ENCODE measurements at regions not wholly inside any gene's neighbourhood (a gene's known extent, or its start where the extent isn't known, plus 50 kb on each side); places are given as distances from the start of the nearest gene placed in this dataset.

- no peaks in the 10 kb centered on the region for H3K36me3 ChIP-seq (ENCODE audit: control insufficient read depth in 2 of 2, extremely low read depth in 1 of 2, insufficient read depth in 2 of 2, low read length in 2 of 2)
- H3K4me2 ChIP-seq (ENCODE audit: control insufficient read depth, extremely low read depth, insufficient read depth, low read depth, low read length) = no peak overlapping the region
- no peaks in the 10 kb centered on the region for H3K9me1 ChIP-seq (ENCODE audit: control insufficient read depth, extremely low read depth, insufficient read depth, low read length)
- dilution Hi-C loops (cut with MboI; ENCODE audit: extremely low pct_ligation_motif_present, low sequenced_read_pairs) = no loop called here
- no peaks in the 10 kb centered on the region for H3K27me3 ChIP-seq (ENCODE audit: control insufficient read depth, extremely low read depth, insufficient read depth, low read length)
- H3K79me2 ChIP-seq (ENCODE audit: control insufficient read depth, insufficient read depth, low read length) = no peaks in the 10 kb centered on the region
- no peak overlapping the region for H3K9ac ChIP-seq (ENCODE audit: control insufficient read depth, extremely low read depth, insufficient read depth, low read length)
- no peak overlapping the region for H2AFZ ChIP-seq (ENCODE audit: control insufficient read depth, low read length)
- FAIRE-seq (no peak), DNase-seq (ENCODE audit: low read depth, low spot score) (no peak)
- TF ChIP-seq EZH2 (IDR thresholded peaks at IDR 0.05; ENCODE audit: low read length) = no peak
- TF ChIP-seq CTCF (optimal IDR thresholded peaks at IDR 0.05 in 1 of 3, IDR thresholded peaks at IDR 0.05 in 1 of 3, conservative IDR thresholded peaks at IDR 0.05 in 1 of 3; ENCODE audit: extremely low read depth in 1 of 3, insufficient read depth in 2 of 3, low read length in 3 of 3) = no peak
- H3K27ac ChIP-seq (ENCODE audit: control insufficient read depth, insufficient read depth, low read length) = no peak overlapping the region
- H3K4me1 ChIP-seq (ENCODE audit: control insufficient read depth, extremely low read depth, insufficient read depth, low read length) = peaks cover 2% of the 10 kb centered on the region
- H4K20me1 ChIP-seq (ENCODE audit: control insufficient read depth, extremely low read depth, insufficient read depth, low read length) = no peaks in the 10 kb centered on the region
- no peaks in the 10 kb centered on the region for H3K9me3 ChIP-seq (ENCODE audit: control insufficient read depth, low read depth, low read length)
- H3K4me3 ChIP-seq (ENCODE audit: control insufficient read depth in 2 of 3, extremely low read depth in 1 of 3, insufficient read depth in 2 of 3, low read depth in 1 of 3, low read length in 3 of 3) = no peak overlapping the region
These were observed 87.0 kb downstream of the GLUL start for GRCh38 chr1:182304627-182305026.

- no peak overlapping the region for H3K27ac ChIP-seq (ENCODE audit: control insufficient read depth, insufficient read depth, low read length)
- no peaks in the 10 kb centered on the region for H4K20me1 ChIP-seq (ENCODE audit: control insufficient read depth, extremely low read depth, insufficient read depth, low read length)
- H3K79me2 ChIP-seq (ENCODE audit: control insufficient read depth, insufficient read depth, low read length) = no peaks in the 10 kb centered on the region
- dilution Hi-C loops (cut with MboI; ENCODE audit: extremely low pct_ligation_motif_present, low sequenced_read_pairs) = no loop called here
- H3K36me3 ChIP-seq (ENCODE audit: control insufficient read depth in 2 of 2, extremely low read depth in 1 of 2, insufficient read depth in 2 of 2, low read length in 2 of 2) = no peaks in the 10 kb centered on the region
- no peaks in the 10 kb centered on the region for H3K9me3 ChIP-seq (ENCODE audit: control insufficient read depth, low read depth, low read length)
- H3K9ac ChIP-seq (ENCODE audit: control insufficient read depth, extremely low read depth, insufficient read depth, low read length) = no peak overlapping the region
- TF ChIP-seq EZH2 (IDR thresholded peaks at IDR 0.05; ENCODE audit: low read length) = no peak
- no peak for TF ChIP-seq CTCF (optimal IDR thresholded peaks at IDR 0.05 in 1 of 3, IDR thresholded peaks at IDR 0.05 in 1 of 3, conservative IDR thresholded peaks at IDR 0.05 in 1 of 3; ENCODE audit: extremely low read depth in 1 of 3, insufficient read depth in 2 of 3, low read length in 3 of 3)
- H3K4me1 ChIP-seq (ENCODE audit: control insufficient read depth, extremely low read depth, insufficient read depth, low read length) = peaks cover 2% of the 10 kb centered on the region
- no peak overlapping the region for H2AFZ ChIP-seq (ENCODE audit: control insufficient read depth, low read length)
- DNase-seq (ENCODE audit: low read depth, low spot score) (no peak), FAIRE-seq (no peak)
- H3K4me3 ChIP-seq (ENCODE audit: control insufficient read depth in 2 of 3, extremely low read depth in 1 of 3, insufficient read depth in 2 of 3, low read depth in 1 of 3, low read length in 3 of 3) = no peak overlapping the region
- H3K27me3 ChIP-seq (ENCODE audit: control insufficient read depth, extremely low read depth, insufficient read depth, low read length) = no peaks in the 10 kb centered on the region
- no peak overlapping the region for H3K4me2 ChIP-seq (ENCODE audit: control insufficient read depth, extremely low read depth, insufficient read depth, low read depth, low read length)
- H3K9me1 ChIP-seq (ENCODE audit: control insufficient read depth, extremely low read depth, insufficient read depth, low read length) = no peaks in the 10 kb centered on the region
These were observed 87.4 kb downstream of the GLUL start for GRCh38 chr1:182304218-182304617.

Data from keratinocyte (primary cell).